ENCODE measurements at regions not wholly inside any gene's neighbourhood (a gene's known extent, or its start where the extent isn't known, plus 50 kb on each side); places are given as distances from the start of the nearest gene placed in this dataset.
"Not testable (repeated sequence)": the region's sequence is repeated elsewhere in the genome, so short reads cannot be mapped to it uniquely, and the experiment has no call there.

DNA sequence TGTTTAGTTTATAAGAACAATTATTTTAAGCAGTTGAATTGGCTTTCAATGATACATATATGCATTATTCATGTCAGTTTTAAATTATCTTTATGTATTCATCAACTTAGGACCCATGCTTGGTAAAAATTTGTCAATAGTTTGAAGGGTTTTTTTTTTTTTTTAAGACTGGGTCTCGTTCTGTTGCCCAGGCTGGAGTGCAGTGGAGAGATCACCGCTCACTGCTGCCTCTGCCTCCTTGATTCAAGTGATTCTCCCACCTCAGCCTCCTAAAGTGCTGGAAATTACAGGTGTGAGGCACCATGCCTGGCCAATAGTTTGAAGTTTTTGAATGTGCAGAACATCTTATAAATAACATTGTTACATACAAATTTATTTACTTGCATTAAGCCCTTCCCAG lies 1671.0 kb upstream of the B3GALT2 start:
- TF ChIP-seq, protein P1, sequence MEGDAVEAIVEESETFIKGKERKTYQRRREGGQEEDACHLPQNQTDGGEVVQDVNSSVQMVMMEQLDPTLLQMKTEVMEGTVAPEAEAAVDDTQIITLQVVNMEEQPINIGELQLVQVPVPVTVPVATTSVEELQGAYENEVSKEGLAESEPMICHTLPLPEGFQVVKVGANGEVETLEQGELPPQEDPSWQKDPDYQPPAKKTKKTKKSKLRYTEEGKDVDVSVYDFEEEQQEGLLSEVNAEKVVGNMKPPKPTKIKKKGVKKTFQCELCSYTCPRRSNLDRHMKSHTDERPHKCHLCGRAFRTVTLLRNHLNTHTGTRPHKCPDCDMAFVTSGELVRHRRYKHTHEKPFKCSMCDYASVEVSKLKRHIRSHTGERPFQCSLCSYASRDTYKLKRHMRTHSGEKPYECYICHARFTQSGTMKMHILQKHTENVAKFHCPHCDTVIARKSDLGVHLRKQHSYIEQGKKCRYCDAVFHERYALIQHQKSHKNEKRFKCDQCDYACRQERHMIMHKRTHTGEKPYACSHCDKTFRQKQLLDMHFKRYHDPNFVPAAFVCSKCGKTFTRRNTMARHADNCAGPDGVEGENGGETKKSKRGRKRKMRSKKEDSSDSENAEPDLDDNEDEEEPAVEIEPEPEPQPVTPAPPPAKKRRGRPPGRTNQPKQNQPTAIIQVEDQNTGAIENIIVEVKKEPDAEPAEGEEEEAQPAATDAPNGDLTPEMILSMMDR (IDR thresholded peaks at IDR 0.05; ENCODE audit: unreplicated experiment in 3 of 3) = no peak
- Mint-ChIP-seq H3K36me3 (ENCODE audit: low read depth) (no peaks in the 10 kb centered on the region), H3K4me3 (no peak overlapping the region), H3K9me3 (no peaks in the 10 kb centered on the region), H3K4me1 (no peaks in the 10 kb centered on the region), H3K27me3 (ENCODE audit: low read depth) (no peaks in the 10 kb centered on the region), H3K27ac (no peak overlapping the region)

GRCh38 chr1:194848846-194849245 lies 1662.4 kb upstream of the B3GALT2 start:
- Mint-ChIP-seq H3K9me3 (no peaks in the 10 kb centered on the region), H3K4me1 (peaks cover 14% of the 10 kb centered on the region), H3K27ac (peak overlapping the region; percentile 57 to 74 (median 71)), H3K36me3 (ENCODE audit: low read depth) (no peaks in the 10 kb centered on the region), H3K4me3 (no peak overlapping the region), H3K27me3 (ENCODE audit: low read depth) (no peaks in the 10 kb centered on the region)
- TF ChIP-seq, protein P1 (IDR thresholded peaks at IDR 0.05; ENCODE audit: unreplicated experiment in 3 of 3) = no peak

GRCh38 chr1:194846488-194846887 lies 1660.1 kb upstream of the B3GALT2 start:
- Mint-ChIP-seq H3K4me3 (no peak overlapping the region), H3K4me1 (peaks cover 14% of the 10 kb centered on the region), H3K9me3 (no peaks in the 10 kb centered on the region), H3K36me3 (ENCODE audit: low read depth) (no peaks in the 10 kb centered on the region), H3K27ac (no peak overlapping the region), H3K27me3 (ENCODE audit: low read depth) (no peaks in the 10 kb centered on the region)
- TF ChIP-seq, protein P1 (IDR thresholded peaks at IDR 0.05; ENCODE audit: unreplicated experiment in 3 of 3) = no peak

GRCh38 chr1:194843077-194843476 lies 1656.7 kb upstream of the B3GALT2 start:
- peaks cover 2% of the 10 kb centered on the region for H3K9me3 Mint-ChIP-seq
- no peaks in the 10 kb centered on the region for H3K4me1 Mint-ChIP-seq
- no peak overlapping the region for H3K27ac Mint-ChIP-seq
- H3K27me3 Mint-ChIP-seq (ENCODE audit: low read depth) = no peaks in the 10 kb centered on the region
- no peaks in the 10 kb centered on the region for H3K36me3 Mint-ChIP-seq (ENCODE audit: low read depth)
- H3K4me3 Mint-ChIP-seq = no peak overlapping the region
- TF ChIP-seq, protein P1 (IDR thresholded peaks at IDR 0.05; ENCODE audit: unreplicated experiment in 3 of 3) = no peak

GRCh38 chr1:194833111-194833510 lies 1646.7 kb upstream of the B3GALT2 start:
- Mint-ChIP-seq H3K4me3 (no peak overlapping the region), H3K27ac (no peak overlapping the region), H3K4me1 (no peaks in the 10 kb centered on the region), H3K9me3 (no peaks in the 10 kb centered on the region), H3K27me3 (ENCODE audit: low read depth) (no peaks in the 10 kb centered on the region), H3K36me3 (ENCODE audit: low read depth) (no peaks in the 10 kb centered on the region)
- TF ChIP-seq, protein P1 (IDR thresholded peaks at IDR 0.05; ENCODE audit: unreplicated experiment in 3 of 3) = no peak

GRCh38 chr1:194831595-194831994 lies 1645.2 kb upstream of the B3GALT2 start:
- not testable (repeated sequence) for H3K9me3 Mint-ChIP-seq; H3K36me3 Mint-ChIP-seq (ENCODE audit: low read depth); H3K27ac Mint-ChIP-seq; H3K27me3 Mint-ChIP-seq (ENCODE audit: low read depth); H3K4me3 Mint-ChIP-seq; H3K4me1 Mint-ChIP-seq
